HL-60/S4 treated with retinoic acid at 250 ng/mL for 4 days and 3 days (cell line): ENCODE measurements at regions not wholly inside any gene's neighbourhood (a gene's known extent, or its start where the extent isn't known, plus 50 kb on each side); places are given as distances from the start of the nearest gene placed in this dataset.
"Not testable (repeated sequence)": the region's sequence is repeated elsewhere in the genome, so short reads cannot be mapped to it uniquely, and the experiment has no call there.

Source experiments
- in situ Hi-C: fragments of 300-500 bp; cut with MboI; formaldehyde crosslinking; loops from 2 replicates; pipeline ENCODE4 v1.7.0; 2022; ENCODE audit warnings: low sequenced_read_pairs

- in situ Hi-C loops = no loop called here
These were observed 111.6 kb downstream of the MIAT start for GRCh38 chr22:26768952-26769351.

- in situ Hi-C loops = no loop called here
These were observed 112.3 kb downstream of the MIAT start for GRCh38 chr22:26769663-26770062.

- in situ Hi-C loops = no loop called here
These were observed 113.2 kb downstream of the MIAT start for GRCh38 chr22:26770624-26771023.

GRCh38 chr22:26773054-26773453 is 115.7 kb downstream of the MIAT start:
- in situ Hi-C loops = not testable (repeated sequence)

GRCh38 chr22:26775394-26775793 is 118.0 kb downstream of the MIAT start:
- in situ Hi-C loops = no loop called here

- in situ Hi-C loops = no loop called here
These were observed 119.9 kb downstream of the MIAT start for GRCh38 chr22:26777156-26777801.

GRCh38 chr22:26778372-26778771 is 121.0 kb downstream of the MIAT start:
- in situ Hi-C loops = no loop called here

GRCh38 chr22:26779108-26779507 is 121.7 kb downstream of the MIAT start:
- in situ Hi-C loops = no loop called here

- in situ Hi-C loops = no loop called here
These were observed 122.5 kb downstream of the MIAT start for GRCh38 chr22:26779929-26780328.

- in situ Hi-C loops = no loop called here
These were observed 123.1 kb downstream of the MIAT start for GRCh38 chr22:26780521-26780920.

- in situ Hi-C loops = no loop called here
These were observed 123.7 kb downstream of the MIAT start for GRCh38 chr22:26781062-26781461.

GRCh38 chr22:26781596-26781995 is 124.2 kb downstream of the MIAT start:
- in situ Hi-C loops = no loop called here

GRCh38 chr22:26783885-26784284 is 126.5 kb downstream of the MIAT start:
- in situ Hi-C loops = no loop called here

- in situ Hi-C loops = no loop called here
These were observed 127.4 kb downstream of the MIAT start for GRCh38 chr22:26784772-26785171.

- in situ Hi-C loops = no loop called here
These were observed 128.5 kb downstream of the MIAT start for GRCh38 chr22:26785932-26786331.

- in situ Hi-C loops = no loop called here
These were observed 129.0 kb downstream of the MIAT start for GRCh38 chr22:26786398-26786797.

GRCh38 chr22:26789951-26790350 is 132.6 kb downstream of the MIAT start:
- in situ Hi-C loops = no loop called here

GRCh38 chr22:26792522-26792921 is 135.1 kb downstream of the MIAT start:
- in situ Hi-C loops = no loop called here

GRCh38 chr22:26796785-26797184 is 139.4 kb downstream of the MIAT start:
- in situ Hi-C loops = no loop called here

- in situ Hi-C loops = no loop called here
These were observed 140.5 kb downstream of the MIAT start for GRCh38 chr22:26797910-26798309.

GRCh38 chr22:26798462-26799065 is 141.2 kb downstream of the MIAT start:
- in situ Hi-C loops = no loop called here

GRCh38 chr22:26800858-26801257 is 143.5 kb downstream of the MIAT start:
- in situ Hi-C loops = no loop called here

- in situ Hi-C loops = no loop called here
These were observed 144.1 kb downstream of the MIAT start for GRCh38 chr22:26801449-26801848.
